Liver (tissue), 8 donors: ENCODE measurements at regions not wholly inside any gene's neighbourhood (a gene's known extent, or its start where the extent isn't known, plus 50 kb on each side); places are given as distances from the start of the nearest gene placed in this dataset.

Experiments used
- DNase-seq: peaks from one replicate; pipeline ENCODE4 v3.0.0-alpha.2; 2017; ENCODE audit warnings: low spot score
- H3K27ac ChIP-seq, 2 donors: one replicate each; pipeline ENCODE4 v1.7.0; 2013; ENCODE audit warnings: inconsistent platforms in 2 of 2, low read length in 2 of 2, control low read depth in 1 of 2, low read depth in 1 of 2, mild to moderate bottlenecking in 1 of 2
- H3K27me3 ChIP-seq, 4 donors: one replicate each; pipeline versions ENCODE4 v1.6.1 to v1.7.0; 2013; ENCODE audit warnings: low read length in 3 of 4, inconsistent platforms in 1 of 4, mild to moderate bottlenecking in 1 of 4, moderate library complexity in 1 of 4; ENCODE audit not compliant: control insufficient read depth in 4 of 4, insufficient read depth in 4 of 4
- H3K36me3 ChIP-seq, 4 donors: one replicate each; pipeline versions ENCODE4 v1.6.1 to v1.7.0; 2013; ENCODE audit warnings: low read length in 3 of 4, mild to moderate bottlenecking in 3 of 4, low read depth in 1 of 4, moderate library complexity in 1 of 4; ENCODE audit not compliant: control insufficient read depth in 4 of 4, insufficient read depth in 3 of 4
- H3K4me1 ChIP-seq, 4 donors: one replicate each; pipeline versions ENCODE4 v1.6.1 to v1.7.0; 2013; ENCODE audit warnings: low read length in 3 of 4, mild to moderate bottlenecking in 3 of 4, moderate library complexity in 1 of 4; ENCODE audit not compliant: control insufficient read depth in 4 of 4, insufficient read depth in 4 of 4
- H3K4me3 ChIP-seq, 3 donors: one replicate each; pipeline versions ENCODE4 v1.6.1 to v1.7.0; 2013; ENCODE audit warnings: low read length in 3 of 3, control low read depth in 1 of 3, low read depth in 1 of 3, mild to moderate bottlenecking in 1 of 3
- H3K9ac ChIP-seq, 2 donors: one replicate each; pipeline ENCODE4 v1.7.0; 2013; ENCODE audit warnings: low read length in 2 of 2, mild to moderate bottlenecking in 2 of 2, moderate library complexity in 2 of 2, control low read depth in 1 of 2, low read depth in 1 of 2
- H3K9me3 ChIP-seq, 4 donors: one replicate each; pipeline versions ENCODE4 v1.6.1 to v1.7.0; 2013; ENCODE audit warnings: low read length in 3 of 4; ENCODE audit not compliant: control insufficient read depth in 4 of 4
- CTCF ChIP-seq: fragments of 150-350 bp; IDR thresholded peaks from 2 replicates; pipeline ENCODE4 v1.5.1; 2017; ENCODE audit warnings: improper control_type of control experiment, low read depth, low read length; ENCODE audit not compliant: missing input control
- EGR1 ChIP-seq, 2 donors: IDR thresholded peaks; 2 replicates each; pipeline ENCODE4 v1.6.1; 2016 to 2018; ENCODE audit warnings: antibody characterized with exemption in 2 of 2, low read depth in 2 of 2
- FOXA1 ChIP-seq: IDR thresholded peaks from 2 replicates; pipeline ENCODE4 v1.6.1; 2016; ENCODE audit warnings: antibody characterized with exemption
- FOXA2 ChIP-seq: IDR thresholded peaks from 2 replicates; pipeline ENCODE4 v1.6.1; 2016; ENCODE audit warnings: antibody characterized with exemption
- GABPA ChIP-seq, 2 donors: IDR thresholded peaks in 1 of 2; conservative IDR thresholded peaks in 1 of 2; 2 replicates each; pipeline ENCODE4 v1.6.1; 2016; ENCODE audit warnings: antibody characterized with exemption in 2 of 2, mild to moderate bottlenecking in 1 of 2, moderate library complexity in 1 of 2
- HNF4A ChIP-seq, 2 donors: conservative IDR thresholded peaks; 2 replicates each; pipeline ENCODE4 v1.6.1; 2016; ENCODE audit warnings: antibody characterized with exemption in 2 of 2, mild to moderate bottlenecking in 2 of 2
- HNF4G ChIP-seq: IDR thresholded peaks from 2 replicates; pipeline ENCODE4 v1.6.1; 2016; ENCODE audit warnings: antibody characterized with exemption
- MAX ChIP-seq: IDR thresholded peaks from 2 replicates; pipeline ENCODE4 v1.6.1; 2016; ENCODE audit warnings: antibody characterized with exemption
- RXRA ChIP-seq, 2 donors: IDR thresholded peaks; 2 replicates each; pipeline ENCODE4 v1.6.1; 2017 to 2018; ENCODE audit warnings: antibody characterized with exemption in 2 of 2, mild to moderate bottlenecking in 1 of 2
- SP1 ChIP-seq: IDR thresholded peaks from 2 replicates; pipeline ENCODE4 v1.6.1; 2018; ENCODE audit warnings: antibody characterized with exemption, mild to moderate bottlenecking
- YY1 ChIP-seq: IDR thresholded peaks from 2 replicates; pipeline ENCODE4 v1.6.1; 2016; ENCODE audit warnings: antibody characterized with exemption, mild to moderate bottlenecking
- WGBS: extraction: QIAGEN DNeasy Blood & Tissue Kit; methylation state at CpG from one replicate; pipeline ENCODE4 v1.1.7; 2013; 5-methylcytosine and 5-hydroxymethylcytosine counted together
- TF ChIP-seq, protein P1 (sequence below): IDR thresholded peaks from 2 replicates; pipeline ENCODE4 v1.6.1; 2016; ENCODE audit warnings: antibody characterized with exemption, mild to moderate bottlenecking
- TF ChIP-seq, protein P2 (sequence below): IDR thresholded peaks from 2 replicates; pipeline ENCODE4 v1.6.1; 2016; ENCODE audit warnings: antibody characterized with exemption
- donor health status: healthy.
- donor health status: healthy.
- donor health status: healthy.
- donor health status: healthy.
- donor health status: healthy.

DNA sequence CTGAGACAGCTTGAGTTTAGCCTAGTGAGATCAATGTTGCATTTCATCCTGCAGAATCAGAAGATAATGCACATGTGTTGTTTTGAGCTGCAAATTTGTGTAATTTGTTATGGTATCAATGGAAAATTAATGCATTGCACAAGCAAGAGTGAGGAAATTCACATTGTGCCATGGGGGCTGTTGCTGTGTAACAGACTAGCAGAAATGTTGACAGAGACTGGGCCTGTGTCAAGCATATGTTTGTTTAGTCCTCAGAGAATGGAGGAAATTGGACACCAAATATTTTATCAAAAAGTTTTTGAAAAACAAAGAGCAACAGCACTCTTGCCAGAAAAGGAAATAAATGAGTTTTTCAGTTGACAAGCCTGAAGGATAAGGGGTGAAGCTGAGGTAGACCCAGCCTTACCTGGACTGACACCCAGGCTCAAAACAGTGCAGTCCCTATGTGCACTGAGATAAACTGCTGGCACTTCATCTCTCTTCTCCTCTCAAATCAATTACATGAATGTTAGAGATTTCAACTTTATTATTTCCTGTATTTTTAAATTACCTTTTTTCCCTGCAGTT is 1150.0 kb downstream of the FSCB start:
- Histone ChIP-seq H3K9ac (no peak overlapping the region), H3K27me3 (no peaks in the 10 kb centered on the region), H3K36me3 (no peaks in the 10 kb centered on the region), H3K27ac (no peak overlapping the region), H3K4me3 (no peak overlapping the region), H3K4me1 (no peaks in the 10 kb centered on the region), H3K9me3 (no peaks in the 10 kb centered on the region)
- no peak for TF ChIP-seq EGR1 (IDR thresholded peaks at IDR 0.05; ENCODE audit: low read depth in 2 of 2)
- TF ChIP-seq FOXA1 = no peak
- no peak for TF ChIP-seq CTCF
- no peak for TF ChIP-seq MAX
- TF ChIP-seq, protein P1, sequence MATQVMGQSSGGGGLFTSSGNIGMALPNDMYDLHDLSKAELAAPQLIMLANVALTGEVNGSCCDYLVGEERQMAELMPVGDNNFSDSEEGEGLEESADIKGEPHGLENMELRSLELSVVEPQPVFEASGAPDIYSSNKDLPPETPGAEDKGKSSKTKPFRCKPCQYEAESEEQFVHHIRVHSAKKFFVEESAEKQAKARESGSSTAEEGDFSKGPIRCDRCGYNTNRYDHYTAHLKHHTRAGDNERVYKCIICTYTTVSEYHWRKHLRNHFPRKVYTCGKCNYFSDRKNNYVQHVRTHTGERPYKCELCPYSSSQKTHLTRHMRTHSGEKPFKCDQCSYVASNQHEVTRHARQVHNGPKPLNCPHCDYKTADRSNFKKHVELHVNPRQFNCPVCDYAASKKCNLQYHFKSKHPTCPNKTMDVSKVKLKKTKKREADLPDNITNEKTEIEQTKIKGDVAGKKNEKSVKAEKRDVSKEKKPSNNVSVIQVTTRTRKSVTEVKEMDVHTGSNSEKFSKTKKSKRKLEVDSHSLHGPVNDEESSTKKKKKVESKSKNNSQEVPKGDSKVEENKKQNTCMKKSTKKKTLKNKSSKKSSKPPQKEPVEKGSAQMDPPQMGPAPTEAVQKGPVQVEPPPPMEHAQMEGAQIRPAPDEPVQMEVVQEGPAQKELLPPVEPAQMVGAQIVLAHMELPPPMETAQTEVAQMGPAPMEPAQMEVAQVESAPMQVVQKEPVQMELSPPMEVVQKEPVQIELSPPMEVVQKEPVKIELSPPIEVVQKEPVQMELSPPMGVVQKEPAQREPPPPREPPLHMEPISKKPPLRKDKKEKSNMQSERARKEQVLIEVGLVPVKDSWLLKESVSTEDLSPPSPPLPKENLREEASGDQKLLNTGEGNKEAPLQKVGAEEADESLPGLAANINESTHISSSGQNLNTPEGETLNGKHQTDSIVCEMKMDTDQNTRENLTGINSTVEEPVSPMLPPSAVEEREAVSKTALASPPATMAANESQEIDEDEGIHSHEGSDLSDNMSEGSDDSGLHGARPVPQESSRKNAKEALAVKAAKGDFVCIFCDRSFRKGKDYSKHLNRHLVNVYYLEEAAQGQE = no peak
- no peak for TF ChIP-seq FOXA2
- TF ChIP-seq RXRA (IDR thresholded peaks at IDR 0.05) = no peak
- TF ChIP-seq, protein P2, sequence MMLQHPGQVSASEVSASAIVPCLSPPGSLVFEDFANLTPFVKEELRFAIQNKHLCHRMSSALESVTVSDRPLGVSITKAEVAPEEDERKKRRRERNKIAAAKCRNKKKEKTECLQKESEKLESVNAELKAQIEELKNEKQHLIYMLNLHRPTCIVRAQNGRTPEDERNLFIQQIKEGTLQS = no peak
- TF ChIP-seq GABPA (IDR thresholded peaks at IDR 0.05 in 1 of 2, conservative IDR thresholded peaks at IDR 0.05 in 1 of 2) = no peak
- TF ChIP-seq HNF4A (conservative IDR thresholded peaks at IDR 0.05) = no peak
- no peak for DNase-seq

DNA sequence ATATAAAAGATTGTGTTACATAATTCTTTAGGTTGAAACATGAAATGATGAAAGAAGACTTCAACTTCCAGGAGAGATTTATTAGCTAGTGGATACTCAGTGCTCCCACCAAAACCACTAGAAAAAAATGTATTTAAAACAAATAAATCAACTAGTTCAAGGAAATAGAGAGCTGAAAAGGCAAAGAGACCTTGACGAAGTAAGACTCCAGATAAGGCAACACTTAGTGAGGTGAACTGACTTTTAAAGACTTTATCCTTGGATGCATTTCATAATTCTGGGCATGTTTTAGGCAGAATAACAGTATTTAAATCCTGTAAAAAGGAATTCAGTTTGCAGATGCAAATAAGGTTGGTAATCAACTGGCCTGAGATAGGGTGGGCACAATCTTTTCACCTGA is 1150.7 kb downstream of the FSCB start:
- no peak overlapping the region for H3K9ac ChIP-seq
- no peaks in the 10 kb centered on the region for H3K27me3 ChIP-seq
- H3K9me3 ChIP-seq = no peaks in the 10 kb centered on the region
- no peak overlapping the region for H3K27ac ChIP-seq
- no peak for DNase-seq
- WGBS = 68% methylated on average over 1 of the region's 1 CpG
- H3K4me3 ChIP-seq = no peak overlapping the region
- H3K4me1 ChIP-seq = no peaks in the 10 kb centered on the region
- no peaks in the 10 kb centered on the region for H3K36me3 ChIP-seq
- no peak for TF ChIP-seq GABPA (IDR thresholded peaks at IDR 0.05 in 1 of 2, conservative IDR thresholded peaks at IDR 0.05 in 1 of 2)
- TF ChIP-seq SP1 = no peak
- no peak for TF ChIP-seq HNF4A (conservative IDR thresholded peaks at IDR 0.05)

DNA sequence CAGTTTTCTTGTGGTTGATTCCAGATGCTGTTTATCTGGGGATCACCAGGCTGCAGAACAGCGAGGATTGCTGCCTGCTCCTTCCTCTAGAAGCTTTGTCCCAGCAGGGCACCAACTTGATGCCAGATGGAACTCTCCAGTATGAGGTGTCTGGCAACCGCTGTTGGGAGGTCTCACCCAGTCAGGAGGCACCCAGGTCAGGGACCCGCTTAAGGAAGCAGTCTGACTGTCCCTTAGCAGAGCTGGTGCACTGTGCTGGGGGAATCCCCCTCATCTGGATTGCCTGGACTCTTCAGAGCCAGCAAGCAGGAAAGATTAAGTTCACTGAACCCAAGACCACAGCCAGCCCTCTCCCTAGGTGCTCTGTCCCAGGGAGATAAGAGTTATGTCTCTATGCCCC is 1165.2 kb downstream of the FSCB start:
- no peaks in the 10 kb centered on the region for H3K27me3 ChIP-seq
- TF ChIP-seq HNF4G (no peak), YY1 (no peak), FOXA1 (no peak), GABPA (IDR thresholded peaks at IDR 0.05 in 1 of 2, conservative IDR thresholded peaks at IDR 0.05 in 1 of 2) (no peak)
- WGBS = 78% methylated on average over 3 of the region's 3 CpGs
- H3K36me3 ChIP-seq = no peaks in the 10 kb centered on the region
- no peak for DNase-seq
- H3K9me3 ChIP-seq = no peaks in the 10 kb centered on the region
- H3K4me1 ChIP-seq = no peaks in the 10 kb centered on the region
- no peak overlapping the region for H3K27ac ChIP-seq
- no peak overlapping the region for H3K4me3 ChIP-seq
- no peak overlapping the region for H3K9ac ChIP-seq
